SK-N-DZ (cell line): ENCODE measurements at regions not wholly inside any gene's neighbourhood (a gene's known extent, or its start where the extent isn't known, plus 50 kb on each side); places are given as distances from the start of the nearest gene placed in this dataset.

Experiments
- DNase-seq: peaks from one replicate; pipeline ENCODE4 v3.0.0-alpha.2; 2015; ENCODE audit warnings: low spot score

DNA sequence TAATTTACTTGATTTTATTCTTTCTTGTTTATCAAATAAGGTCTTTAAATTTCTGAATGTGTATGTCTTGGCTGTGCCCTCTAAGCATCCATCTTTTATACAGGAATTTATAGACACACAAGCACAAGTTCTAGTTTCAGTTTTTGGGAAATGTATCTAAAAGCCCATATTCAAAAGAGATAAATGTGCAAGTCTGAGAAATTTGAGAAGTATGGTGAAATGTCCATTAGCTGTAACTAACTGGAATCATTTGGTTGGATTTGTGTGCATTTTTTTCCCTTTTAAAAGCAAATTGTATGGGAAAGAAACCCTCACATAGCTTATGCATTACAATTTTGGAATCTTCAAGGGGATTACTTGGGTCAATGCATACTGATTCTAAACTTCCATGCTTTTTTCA lies 532.0 kb downstream of the KLF5 start:
- no peak for DNase-seq

DNA sequence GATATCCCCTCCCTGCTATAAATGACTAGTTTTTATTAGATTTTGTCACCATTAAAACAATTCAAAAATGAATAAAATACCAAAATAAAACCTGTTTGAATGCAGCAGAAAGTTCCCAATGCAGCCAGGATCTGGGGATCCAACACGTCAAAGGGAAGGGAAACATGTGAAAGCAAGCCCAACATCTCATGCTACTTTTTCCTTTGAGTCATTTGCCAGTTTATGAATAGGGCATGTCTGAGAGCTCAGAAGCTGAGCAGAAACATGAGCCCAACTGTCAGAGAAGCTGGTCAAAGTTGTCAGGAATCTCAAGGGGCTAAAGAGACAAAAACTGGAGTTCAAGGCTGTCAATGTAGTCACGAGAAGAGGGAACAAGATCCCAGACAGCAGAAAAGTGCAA lies 526.4 kb downstream of the KLF5 start:
- no peak for DNase-seq

DNA sequence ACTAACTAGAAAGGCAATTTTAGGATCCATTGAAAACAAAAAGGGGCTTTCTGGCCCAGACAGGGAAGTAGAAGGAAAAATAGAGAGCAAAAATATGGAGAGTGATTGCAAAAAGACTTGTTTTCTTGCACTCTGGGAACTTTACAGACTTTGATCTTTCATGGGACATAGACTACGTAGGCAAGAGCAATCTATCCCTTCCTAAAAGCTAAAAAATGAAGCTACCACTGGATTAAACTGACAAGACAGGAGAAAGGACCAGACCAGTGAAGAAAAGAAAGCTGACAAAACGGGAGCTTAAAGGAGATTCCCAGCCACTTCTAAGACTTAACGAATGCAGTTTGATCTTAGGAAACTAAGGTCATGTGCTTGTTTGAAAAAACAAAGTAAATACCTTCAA lies 524.5 kb downstream of the KLF5 start:
- no peak for DNase-seq

DNA sequence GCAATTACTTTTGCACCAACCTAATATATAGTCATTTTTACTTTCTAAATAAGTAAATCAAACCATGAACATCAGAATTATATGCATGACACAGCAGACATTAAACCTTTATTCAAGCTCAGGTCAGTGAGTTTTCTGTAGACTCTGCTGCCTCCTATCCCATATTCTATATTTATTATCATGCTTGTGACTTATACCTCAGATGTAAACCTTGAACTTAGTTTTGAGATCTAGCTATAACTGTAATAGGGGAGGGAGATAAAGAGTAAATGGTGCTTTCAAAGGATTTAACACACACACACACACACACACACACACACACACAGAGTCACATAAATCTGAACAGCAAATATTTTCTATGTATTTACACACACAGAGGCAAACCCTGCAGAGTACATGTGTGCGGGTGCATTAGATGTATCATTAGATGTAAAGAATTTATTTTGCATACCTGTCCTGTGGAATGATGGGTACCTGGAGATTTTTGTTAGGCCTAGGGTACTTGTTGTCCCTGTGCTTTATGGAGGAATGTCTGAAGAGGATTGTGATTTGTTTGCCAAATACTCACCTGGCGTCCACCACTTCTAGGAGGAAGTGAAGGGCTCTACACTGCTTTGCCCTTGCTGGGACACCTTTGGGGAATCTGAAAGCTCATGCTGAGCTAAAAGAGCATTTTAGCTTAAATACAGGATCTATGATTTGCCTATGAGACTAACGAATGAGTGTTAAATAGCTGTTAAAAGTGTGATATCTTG lies 521.9 kb downstream of the KLF5 start:
- DNase-seq = no peak

DNA sequence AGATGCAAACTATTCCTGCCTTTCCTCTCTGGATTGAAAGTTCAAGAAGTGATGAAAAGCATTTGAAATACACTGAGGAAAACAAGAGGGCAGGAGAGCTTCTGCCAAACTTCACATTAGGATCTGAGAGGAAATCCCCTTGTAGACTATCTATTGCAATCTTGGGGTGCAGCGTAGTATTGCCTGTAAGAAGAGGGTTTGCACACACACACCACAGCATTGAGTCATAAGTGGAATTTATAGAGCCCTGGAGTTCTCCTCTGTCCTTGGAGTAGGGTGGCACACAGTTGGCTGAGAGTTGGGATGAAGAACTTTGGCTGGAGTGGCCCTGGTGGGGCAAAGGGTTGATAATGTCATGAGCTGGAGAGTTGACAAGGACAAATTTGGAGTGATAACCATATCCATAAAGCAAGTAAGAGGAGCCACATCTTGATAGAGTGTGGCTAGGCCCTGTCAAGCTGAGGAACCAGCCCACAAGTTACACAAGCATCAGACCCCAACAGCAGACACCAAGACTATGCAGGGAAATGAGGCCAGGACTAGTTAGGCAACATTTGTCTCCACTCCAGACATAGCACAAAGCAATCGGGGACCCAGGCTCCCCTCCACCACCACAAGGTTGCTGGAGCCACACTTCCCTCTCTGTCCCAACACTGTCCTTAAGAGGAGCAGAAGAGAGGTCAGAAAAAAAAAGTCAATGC lies 520.9 kb downstream of the KLF5 start:
- DNase-seq = no peak

DNA sequence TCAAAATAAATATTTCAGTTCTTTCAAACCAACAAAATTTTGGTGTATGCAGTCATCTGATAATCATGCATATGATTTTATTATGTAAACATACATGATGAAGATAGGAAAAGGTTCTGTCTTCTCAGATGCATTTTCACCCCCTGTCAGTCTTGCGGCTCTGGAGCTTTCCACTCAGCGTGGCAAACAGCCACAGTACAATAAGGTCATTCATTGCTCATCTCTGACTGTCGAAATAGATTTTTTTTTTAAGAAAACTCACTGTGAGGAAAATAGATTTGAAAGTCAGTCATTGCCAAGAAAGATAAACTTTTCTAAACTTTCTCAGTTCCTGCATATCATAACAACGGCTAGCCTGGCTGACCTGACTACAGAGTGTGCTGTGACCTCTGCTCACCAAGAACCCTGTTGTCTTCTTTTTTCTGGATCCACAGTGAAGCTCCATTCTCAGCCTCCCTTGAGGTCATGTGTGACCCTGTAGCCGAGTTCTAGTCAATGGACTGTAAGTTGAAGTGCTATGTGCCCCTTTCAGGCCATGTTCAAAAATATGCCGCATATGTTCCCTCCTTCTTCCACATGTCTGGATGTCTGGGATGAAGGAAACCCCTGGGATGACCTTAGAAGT lies 519.6 kb downstream of the KLF5 start:
- DNase-seq = no peak

DNA sequence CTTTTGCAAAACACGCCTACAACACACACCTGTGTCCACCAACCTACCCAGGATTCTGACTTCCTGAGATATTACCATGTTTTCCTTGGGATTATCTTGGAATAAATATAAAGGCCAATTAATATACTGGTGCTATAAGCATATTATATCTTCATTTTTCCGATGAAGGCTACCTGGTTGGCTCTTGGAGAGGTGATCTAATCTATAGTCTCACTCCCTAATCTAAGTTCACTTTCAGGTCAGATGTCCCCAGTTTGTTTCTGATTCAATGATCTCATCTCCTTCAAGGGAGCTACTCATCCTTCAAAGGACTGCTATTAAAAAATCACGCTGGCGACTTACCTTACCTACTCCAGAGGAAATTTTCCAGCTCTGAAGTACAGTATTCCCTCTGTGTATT lies 517.5 kb downstream of the KLF5 start:
- no peak for DNase-seq

DNA sequence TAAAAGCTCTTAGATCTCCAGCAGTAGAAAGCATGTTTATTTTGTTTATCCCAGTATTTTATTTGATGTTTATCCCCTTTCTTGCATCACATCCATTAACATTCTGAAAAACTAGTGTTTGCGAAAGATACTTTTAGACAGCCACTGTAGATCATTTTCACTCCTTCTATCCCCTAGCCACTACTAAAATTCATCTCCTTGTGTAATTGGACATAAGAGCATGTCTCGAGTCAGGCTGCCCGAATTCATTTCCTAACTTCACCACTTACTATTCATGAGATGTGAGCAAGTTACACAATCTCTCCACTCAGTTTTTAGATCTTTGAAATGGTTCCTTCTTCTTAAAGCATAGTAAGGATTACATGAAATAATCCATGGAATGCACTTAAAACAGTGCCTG lies 514.0 kb downstream of the KLF5 start:
- DNase-seq = no peak

DNA sequence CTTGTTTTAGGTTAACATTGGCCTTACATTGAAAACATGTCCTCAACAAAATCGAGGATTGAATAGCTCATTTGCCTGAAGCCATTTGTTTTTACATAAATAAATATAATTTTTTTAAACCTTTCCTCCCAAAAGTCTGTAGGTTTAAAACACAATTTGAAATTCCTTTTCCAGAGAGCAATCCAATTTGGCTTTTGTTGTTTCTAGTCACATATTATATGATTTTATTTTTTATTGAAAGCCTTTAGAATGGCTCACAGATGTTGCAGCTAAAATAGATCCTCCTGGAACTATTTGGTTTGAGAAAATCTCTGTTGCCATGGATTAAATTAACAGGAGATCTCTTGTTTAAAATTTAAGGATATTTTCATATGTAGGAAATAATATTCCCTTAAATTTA lies 512.6 kb downstream of the KLF5 start:
- DNase-seq = no peak

DNA sequence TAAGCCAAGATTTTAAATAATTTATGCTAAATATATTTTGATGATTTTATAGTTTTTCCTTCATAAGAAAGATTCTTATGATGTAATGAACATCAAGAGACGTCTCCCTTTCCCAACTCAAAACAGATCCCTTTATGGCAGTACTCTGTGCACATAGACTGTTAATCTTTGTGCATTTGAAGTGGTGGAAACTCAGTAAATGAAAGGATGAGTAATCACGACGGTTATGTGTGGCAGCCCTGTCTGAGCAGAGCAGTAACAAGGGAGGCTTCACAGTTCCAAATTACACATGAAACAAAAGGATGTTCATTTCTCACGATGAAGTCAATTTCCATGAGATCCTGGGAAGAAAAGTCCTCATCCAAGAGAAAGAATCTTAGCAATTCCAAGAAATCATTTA lies 498.1 kb downstream of the KLF5 start:
- DNase-seq = no peak

DNA sequence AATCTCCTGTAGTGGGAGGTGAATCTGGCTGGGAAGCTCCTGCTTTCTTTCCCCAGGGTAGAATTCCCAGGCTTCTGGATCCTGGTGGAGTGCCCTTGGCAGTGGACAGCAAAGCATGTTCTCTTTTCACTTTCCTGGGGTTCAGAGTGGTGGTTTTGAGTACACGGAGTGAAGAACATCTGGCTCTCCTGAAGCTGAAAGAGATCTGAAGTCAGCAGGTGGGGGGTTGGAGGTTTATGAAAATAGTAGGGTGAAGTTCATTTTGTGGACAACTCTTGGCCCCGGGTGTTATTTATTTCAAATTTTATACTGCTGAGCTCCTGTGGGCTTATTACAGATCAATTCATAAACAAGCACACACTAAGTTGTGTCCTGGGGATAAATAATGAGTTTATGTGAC lies 497.3 kb downstream of the KLF5 start:
- no peak for DNase-seq

DNA sequence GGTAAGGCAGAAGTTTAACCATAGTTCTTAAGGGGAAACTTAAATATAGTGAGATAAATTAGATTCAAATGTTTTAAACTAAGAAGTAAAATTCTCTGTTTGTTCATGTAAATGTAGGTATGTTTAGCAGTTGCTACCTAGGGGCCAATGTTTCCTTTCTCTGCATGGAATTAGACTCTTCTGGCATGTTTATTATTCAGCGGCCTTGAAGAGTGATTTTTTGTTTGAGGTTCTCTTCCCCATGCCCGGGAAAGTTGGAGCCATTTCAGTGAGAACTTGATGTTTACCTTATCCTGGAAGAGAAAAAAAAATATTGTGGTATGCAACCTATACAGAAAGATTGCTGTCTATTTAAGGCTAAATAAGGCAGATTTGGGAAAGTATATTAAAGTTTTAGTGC lies 492.9 kb downstream of the KLF5 start:
- DNase-seq = no peak

DNA sequence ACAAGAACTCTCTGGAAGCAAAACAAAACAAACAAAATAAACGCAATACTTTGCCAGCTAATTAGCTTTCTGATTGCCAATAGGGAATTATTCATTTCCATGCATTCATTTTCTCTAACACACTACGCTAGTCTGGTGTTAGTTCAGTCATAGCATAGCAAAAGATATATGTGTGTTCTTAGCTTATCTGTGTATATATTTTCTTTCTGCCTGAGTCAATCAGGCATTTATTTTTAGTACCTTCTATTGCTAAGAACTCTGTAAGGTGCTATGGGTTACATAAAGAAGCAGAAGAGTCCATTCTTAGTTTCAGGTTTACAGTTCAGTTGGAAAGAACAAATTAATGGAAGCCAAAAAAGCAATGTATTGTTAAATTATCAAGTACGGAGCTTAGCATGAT lies 490.9 kb downstream of the KLF5 start:
- no peak for DNase-seq

DNA sequence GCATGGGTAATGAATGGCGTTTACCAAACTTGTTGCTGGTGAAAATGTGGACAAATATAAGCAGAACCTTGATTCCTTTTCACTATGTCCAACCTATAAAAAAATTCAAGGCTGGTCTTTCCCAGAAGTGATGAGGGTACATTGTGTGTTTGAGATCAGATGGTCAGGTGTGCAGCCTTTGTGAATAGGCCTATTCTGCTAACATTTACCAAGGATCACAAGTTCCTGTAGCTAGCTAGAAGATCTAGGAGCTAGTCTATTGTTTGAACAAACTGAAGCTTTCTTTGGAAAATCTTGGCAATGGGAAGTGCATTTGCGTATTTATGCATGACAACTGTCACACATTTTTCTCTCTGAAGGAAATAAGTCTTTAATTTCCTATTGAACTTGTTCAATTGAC lies 489.6 kb downstream of the KLF5 start:
- DNase-seq = no peak

DNA sequence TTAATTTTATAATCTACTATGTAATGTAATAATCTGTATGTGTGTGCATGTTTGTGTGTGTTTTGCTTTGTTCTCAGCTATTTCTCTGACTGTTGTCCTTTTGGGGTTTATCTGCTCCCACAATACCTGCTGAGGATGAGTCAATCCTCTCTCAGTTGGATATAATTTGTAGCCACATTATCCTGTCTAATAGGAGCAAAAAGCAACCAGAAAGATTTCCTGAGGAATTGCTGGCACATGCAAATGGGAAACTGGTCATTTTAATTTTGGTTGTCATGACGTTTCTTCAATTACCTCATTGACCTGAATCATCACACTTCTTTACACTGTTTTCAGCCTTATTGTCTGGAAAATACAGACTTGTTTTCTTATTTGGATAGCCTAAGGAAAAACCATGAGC lies 488.4 kb downstream of the KLF5 start:
- no peak for DNase-seq

DNA sequence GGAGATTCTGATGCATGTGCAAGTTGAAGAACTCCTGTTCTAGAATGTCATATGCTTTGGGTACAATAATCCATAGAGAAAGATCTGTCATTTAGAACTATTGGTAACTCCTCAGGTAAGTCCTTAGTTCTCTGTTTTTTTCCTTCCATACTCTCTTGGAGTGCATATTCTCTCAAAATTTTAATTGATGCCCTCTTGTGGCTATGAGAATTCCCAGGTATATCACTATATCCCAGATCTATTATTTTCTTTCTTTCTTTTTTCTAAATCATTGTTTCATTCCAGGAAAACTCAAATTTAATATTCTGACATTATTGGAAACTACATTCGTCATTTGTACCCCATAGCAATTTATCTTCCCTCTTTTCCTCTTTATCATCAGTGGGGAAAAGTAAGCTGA lies 485.4 kb downstream of the KLF5 start:
- DNase-seq = no peak

DNA sequence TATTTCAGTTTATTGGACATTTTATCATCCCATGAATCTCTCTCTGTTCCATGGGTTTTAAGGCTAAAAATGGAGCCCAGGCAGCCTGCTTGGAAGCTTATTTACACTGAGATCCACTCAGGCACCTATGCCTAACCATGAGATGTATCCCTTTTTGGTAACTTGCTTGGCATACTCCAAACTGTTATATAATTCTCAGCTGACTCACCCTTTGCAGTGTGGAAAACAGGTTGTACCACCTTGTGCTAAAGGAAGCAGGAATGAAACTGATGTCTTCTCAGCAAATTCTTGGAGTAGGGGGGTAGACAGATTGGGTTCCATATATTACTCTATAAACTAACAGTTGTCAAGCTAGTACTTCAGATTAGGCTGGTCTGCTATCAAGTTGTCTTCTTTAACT lies 483.6 kb downstream of the KLF5 start:
- no peak for DNase-seq

DNA sequence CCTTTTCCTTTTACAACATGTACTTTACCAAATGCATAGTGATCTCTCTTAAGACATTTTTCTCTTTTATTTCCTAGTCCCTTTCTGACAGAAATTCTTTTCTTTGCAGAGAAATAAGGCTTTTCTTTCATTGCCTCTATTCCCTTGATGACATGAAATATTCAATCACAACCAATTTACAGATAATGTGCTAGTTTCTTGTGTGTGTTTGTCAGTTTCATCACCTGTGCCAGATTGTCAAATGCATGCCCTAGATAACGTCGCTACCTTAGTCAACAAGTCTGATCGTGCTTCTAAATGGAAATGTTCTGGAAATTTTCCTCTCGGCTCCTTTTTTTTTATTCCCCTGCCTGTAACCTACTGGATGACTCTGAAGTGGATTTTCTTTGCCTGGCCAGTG lies 478.1 kb downstream of the KLF5 start:
- no peak for DNase-seq

DNA sequence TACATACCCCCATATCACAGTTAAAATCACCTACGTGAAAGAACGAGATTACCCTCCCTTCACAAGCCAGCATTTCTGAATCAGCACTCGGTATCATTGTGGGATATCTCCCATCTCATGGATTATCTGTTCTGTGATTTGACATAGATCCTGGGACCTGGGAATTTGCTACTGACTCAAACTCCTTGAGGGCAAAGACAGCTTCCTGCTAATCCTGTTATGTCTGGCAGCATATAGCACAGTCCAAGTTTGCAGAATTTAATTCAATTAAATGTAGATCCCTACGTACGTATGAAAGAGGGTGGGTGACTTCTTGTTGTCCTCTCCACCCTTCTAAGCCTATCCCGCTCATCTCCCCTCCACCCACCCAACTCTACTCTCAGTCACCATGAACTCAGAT lies 476.5 kb downstream of the KLF5 start:
- no peak for DNase-seq

DNA sequence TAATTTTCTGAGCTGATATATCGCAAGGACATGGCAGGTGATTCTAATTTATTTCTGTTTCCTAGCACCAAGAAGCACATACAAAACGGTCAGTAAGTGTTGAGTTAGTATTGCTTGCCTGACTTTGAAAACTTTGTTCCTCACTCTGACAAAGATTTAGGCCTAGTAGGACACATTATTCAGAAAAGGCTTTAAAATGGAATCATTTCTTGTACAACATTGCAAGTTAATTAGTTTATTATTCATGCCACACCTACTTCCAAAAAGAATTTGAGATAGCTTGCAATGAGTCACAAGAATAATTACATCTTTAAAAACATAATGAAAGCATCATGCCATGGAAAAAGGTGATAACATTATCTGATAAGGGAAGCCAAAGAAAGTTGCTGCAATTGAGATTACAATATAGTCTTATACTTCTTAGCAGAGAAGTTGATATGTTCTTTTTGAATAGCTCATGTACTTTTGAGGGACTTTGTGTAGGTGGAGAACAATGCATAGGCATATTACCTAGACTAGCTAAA lies 474.2 kb downstream of the KLF5 start:
- DNase-seq = no peak

DNA sequence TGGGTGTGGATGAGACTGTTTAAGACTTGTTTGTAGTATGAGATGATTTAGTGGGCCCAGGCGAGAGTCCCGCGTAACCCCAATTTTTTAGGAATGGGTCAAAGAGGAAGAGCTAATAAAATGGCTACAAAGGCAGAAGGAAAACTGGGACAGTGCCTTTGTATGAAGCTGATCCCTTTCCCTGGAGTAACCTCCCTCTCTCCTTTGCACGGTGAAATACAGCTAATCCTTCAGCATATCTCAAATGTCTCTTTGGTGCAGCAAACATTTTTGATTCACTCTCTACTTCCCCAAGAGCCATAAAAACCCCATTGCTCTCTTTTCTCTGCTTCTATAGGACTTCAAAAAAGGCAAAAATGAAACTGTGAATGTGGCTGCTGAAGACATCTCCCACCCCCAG lies 473.8 kb downstream of the KLF5 start:
- no peak for DNase-seq

DNA sequence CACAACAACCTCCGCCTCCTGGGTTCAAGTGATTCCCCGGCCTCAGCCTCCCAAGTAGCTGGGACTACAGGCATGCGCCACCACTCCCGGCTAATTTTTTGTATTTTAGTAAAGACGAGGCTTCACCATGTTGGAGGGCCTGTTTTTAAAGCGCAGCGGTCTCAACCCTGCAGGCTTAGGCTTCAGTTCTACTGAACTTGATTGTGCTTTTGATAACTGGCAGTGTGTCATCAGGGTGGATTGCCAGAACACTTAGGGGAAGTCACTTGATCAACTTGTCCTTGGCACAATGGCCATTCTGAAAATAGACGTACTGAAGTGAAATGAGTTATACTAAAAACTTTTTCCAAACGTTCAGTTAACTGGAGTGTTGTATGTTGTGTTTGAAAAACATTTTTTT lies 472.2 kb downstream of the KLF5 start:
- DNase-seq = no peak

DNA sequence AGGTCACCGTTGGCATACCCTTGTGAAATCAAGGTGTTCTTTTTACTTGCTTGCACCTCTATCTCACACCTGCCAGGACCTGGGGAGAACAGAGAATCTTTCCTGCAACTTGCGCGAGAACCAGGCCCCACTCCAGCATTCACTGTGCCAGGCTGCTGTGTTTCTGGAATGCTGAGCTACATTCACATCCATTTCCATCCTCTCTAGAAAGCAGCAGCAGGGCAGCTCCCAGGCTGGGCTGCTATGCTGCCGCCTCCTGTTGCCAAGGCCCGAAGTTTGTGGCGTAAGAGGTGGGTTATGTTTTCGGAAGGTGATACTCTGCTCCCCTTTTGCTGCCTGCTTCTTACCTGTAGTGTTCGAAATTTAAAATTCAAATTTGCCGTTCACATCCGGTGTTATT lies 464.1 kb downstream of the KLF5 start:
- no peak for DNase-seq
